BLaER1 (cell line): ENCODE measurements at regions not wholly inside any gene's neighbourhood (a gene's known extent, or its start where the extent isn't known, plus 50 kb on each side); places are given as distances from the start of the nearest gene placed in this dataset.
A peak's percentile ranks its signal among the peaks of the same experiment; 100 is the strongest.

ENCODE experiments used
- H3K27ac ChIP-seq: shearing (Covaris generic); formaldehyde crosslinking; 2 replicates; pipeline ENCODE4 v1.8.1; 2022
- H3K27me3 ChIP-seq: shearing (Covaris generic); formaldehyde crosslinking; 2 replicates; pipeline ENCODE4 v1.8.1; 2022
- H3K36me3 ChIP-seq: shearing (Covaris generic); formaldehyde crosslinking; 2 replicates; pipeline ENCODE4 v1.8.1; 2022
- H3K4me1 ChIP-seq: shearing (Covaris generic); formaldehyde crosslinking; 2 replicates; pipeline ENCODE4 v1.8.1; 2022
- H3K4me2 ChIP-seq: shearing (Covaris generic); formaldehyde crosslinking; 2 replicates; pipeline ENCODE4 v1.8.1; 2022
- H3K4me3 ChIP-seq: shearing (Covaris generic); formaldehyde crosslinking; 2 replicates; pipeline ENCODE4 v1.8.1; 2022
- H3K9ac ChIP-seq: shearing (Covaris generic); formaldehyde crosslinking; 2 replicates; pipeline ENCODE4 v1.8.1; 2022
- H3K9me3 ChIP-seq: shearing (Covaris generic); formaldehyde crosslinking; 2 replicates; pipeline ENCODE4 v1.8.1; 2022
- H4K20me1 ChIP-seq: shearing (Covaris generic); formaldehyde crosslinking; 2 replicates; pipeline ENCODE4 v1.8.1; 2022
- Cebpa-rat ChIP-seq: shearing (Covaris generic); IDR thresholded peaks from 2 replicates; pipeline ENCODE4 v1.8.1; 2022

DNA sequence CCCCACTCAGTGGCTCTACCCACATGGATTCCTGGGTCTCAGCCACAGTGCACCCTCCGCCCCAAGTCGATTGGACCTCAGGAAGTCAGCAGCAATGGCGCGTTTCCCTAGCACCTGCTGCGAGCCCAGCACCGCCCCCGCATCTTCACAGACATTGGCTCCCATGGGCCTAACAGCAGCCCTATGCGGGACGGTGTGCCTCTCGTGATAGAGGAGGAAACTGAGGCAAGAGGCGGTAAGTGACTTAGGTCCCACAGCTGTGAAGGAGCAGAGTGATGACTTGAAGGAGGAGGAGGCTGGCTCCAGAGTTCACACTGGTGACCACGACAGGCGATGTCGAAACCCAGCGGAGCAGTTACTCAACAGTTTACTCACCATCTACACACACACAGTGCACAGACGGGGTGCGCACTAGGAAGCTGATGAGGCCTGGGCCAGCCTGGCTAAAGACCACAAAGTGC lies 104.5 kb upstream of the SOX1 start:
- Histone ChIP-seq H3K4me1 (peaks cover 10% of the 10 kb centered on the region), H3K9ac (no peak overlapping the region), H4K20me1 (no peaks in the 10 kb centered on the region), H3K27me3 (no peaks in the 10 kb centered on the region), H3K36me3 (no peaks in the 10 kb centered on the region), H3K27ac (no peak overlapping the region), H3K4me3 (no peak overlapping the region), H3K9me3 (peaks cover 5% of the 10 kb centered on the region; the same call in 1 of the 2 replicates), H3K4me2 (peak overlapping the region; percentile 11; the same call in 1 of the 2 replicates)
- 0 out of 2 replicates have a peak, but pooled peaks have one; percentile 29 for TF ChIP-seq Cebpa-rat

DNA sequence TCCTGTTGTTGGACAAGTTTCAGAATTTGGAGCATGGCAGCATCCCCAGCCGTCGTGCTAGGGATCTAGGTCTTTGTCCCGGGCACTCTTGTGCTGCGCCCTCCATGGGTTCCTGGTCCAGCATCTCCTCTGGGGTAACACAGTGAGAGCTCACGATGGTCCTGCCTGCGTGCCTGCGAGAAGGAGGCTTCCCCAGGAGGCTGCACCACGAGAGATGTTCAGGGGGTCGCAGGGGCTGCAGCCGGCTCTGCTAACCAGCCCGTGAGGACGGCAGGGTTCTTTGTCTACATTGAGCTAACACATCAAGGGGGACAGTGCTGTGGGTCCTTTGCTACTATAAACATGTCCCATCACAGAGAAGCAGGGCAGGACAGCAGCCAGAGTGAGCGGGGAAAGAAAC lies 103.9 kb upstream of the SOX1 start:
- Histone ChIP-seq H3K9me3 (peaks cover 5% of the 10 kb centered on the region; the same call in 1 of the 2 replicates), H4K20me1 (no peaks in the 10 kb centered on the region), H3K27me3 (no peaks in the 10 kb centered on the region), H3K9ac (no peak overlapping the region), H3K36me3 (no peaks in the 10 kb centered on the region), H3K4me1 (peaks cover 10% of the 10 kb centered on the region), H3K4me2 (peak overlapping the region; percentile 11; the same call in 1 of the 2 replicates), H3K4me3 (no peak overlapping the region), H3K27ac (no peak overlapping the region)
- no peak for TF ChIP-seq Cebpa-rat

DNA sequence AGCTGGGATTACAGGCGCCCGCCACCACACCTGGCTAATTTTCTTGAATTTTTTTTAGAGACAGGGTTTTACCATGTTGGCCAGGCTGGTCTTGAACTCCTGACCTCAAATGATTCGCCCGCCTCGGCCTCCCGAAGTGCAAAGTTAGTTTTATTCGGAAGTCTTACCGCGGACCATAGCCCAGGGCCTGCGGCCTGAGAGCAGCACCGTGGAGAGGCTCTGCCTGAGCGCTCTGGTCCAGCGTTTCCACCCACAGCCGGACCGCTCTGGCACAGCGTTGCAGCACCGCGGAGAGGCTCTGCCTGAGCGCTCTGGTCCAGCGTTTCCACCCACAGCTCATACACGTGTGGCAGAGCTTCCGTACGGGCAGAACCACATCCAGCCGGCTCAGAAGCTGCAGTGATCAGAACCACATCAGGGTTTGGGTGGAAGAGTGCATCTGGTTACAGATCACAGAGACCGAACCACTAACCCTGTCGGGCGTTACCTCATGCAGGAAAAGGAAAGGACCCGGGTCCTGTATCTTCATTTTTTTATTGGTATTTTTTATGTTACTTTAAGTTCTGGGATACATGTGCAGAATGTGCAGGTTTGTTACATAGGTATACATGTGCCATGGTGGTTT lies 102.4 kb upstream of the SOX1 start:
- no peak overlapping the region for H3K4me2 ChIP-seq
- no peak overlapping the region for H3K9ac ChIP-seq
- peaks cover 10% of the 10 kb centered on the region for H3K4me1 ChIP-seq
- H3K36me3 ChIP-seq = no peaks in the 10 kb centered on the region
- no peak overlapping the region for H3K4me3 ChIP-seq
- no peak for TF ChIP-seq Cebpa-rat
- H3K27me3 ChIP-seq = no peaks in the 10 kb centered on the region
- H3K27ac ChIP-seq = no peak overlapping the region
- peaks cover 5% of the 10 kb centered on the region; the same call in 1 of the 2 replicates for H3K9me3 ChIP-seq
- no peaks in the 10 kb centered on the region for H4K20me1 ChIP-seq

DNA sequence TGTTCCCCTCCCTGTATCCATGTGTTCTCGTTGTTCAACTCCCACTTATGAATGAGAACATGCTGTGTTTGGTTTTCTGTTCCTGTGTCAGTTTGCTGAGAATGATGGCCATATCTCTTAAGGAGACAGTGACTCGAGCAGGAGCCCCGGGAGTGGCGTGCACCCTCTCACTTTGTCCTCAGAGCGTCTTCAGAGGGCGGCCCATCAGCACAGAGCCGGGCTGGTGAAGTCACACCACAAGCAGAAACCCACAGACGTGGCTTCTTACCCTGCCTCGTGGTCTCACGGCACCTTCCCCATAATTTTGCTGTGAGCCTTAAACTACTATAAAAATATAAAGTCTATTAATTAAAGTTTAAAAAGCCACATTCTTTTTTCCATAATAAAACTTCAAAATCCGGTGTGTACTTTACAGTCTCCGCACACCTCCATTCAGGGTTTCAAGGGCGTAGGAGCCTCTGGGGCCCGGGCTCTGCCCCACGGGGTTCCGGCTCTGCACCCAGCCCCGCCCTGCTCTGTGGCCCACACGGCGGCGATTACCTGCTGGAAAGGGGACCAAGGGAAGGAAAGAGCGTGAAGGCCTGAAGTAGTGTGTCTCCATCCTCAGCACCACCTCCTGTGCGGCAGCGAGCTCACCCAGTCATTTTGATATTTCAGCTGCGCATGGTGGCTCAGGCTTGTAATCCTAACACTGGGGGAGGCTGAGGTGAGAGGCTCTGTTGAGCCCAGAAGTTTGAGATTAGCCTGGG lies 101.3 kb upstream of the SOX1 start:
- Histone ChIP-seq H3K9me3 (peaks cover 5% of the 10 kb centered on the region; the same call in 1 of the 2 replicates), H3K27ac (no peak overlapping the region), H3K4me2 (no peak overlapping the region), H3K27me3 (no peaks in the 10 kb centered on the region), H3K4me1 (peaks cover 10% of the 10 kb centered on the region), H3K36me3 (no peaks in the 10 kb centered on the region), H3K4me3 (no peak overlapping the region), H4K20me1 (no peaks in the 10 kb centered on the region), H3K9ac (no peak overlapping the region)
- no peak for TF ChIP-seq Cebpa-rat

DNA sequence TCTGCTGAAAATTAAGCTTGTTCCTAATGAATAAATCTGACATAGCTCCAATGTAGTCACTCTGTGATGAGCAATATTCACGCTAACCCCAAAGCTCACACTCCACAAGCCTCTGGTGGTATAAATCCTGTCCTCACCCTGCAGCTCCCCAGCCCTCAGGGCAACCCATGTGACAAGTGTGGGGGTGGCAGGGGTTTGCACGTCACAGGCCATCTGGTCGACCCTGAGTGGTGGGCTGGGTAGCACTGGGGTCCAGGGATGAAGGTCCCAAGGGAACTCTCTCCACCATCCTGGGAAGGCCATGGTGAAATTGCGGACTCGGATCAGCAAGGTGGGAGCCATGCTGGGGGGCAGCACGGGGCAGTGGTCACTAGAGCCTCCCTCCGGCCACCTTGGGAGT lies 100.0 kb upstream of the SOX1 start:
- H3K4me1 ChIP-seq = peaks cover 15% of the 10 kb centered on the region
- no peaks in the 10 kb centered on the region for H3K36me3 ChIP-seq
- H3K27me3 ChIP-seq = no peaks in the 10 kb centered on the region
- no peak overlapping the region for H3K4me3 ChIP-seq
- peaks cover 5% of the 10 kb centered on the region; the same call in 1 of the 2 replicates for H3K9me3 ChIP-seq
- no peak overlapping the region for H3K4me2 ChIP-seq
- no peak overlapping the region for H3K9ac ChIP-seq
- H4K20me1 ChIP-seq = no peaks in the 10 kb centered on the region
- TF ChIP-seq Cebpa-rat = no peak
- H3K27ac ChIP-seq = no peak overlapping the region

DNA sequence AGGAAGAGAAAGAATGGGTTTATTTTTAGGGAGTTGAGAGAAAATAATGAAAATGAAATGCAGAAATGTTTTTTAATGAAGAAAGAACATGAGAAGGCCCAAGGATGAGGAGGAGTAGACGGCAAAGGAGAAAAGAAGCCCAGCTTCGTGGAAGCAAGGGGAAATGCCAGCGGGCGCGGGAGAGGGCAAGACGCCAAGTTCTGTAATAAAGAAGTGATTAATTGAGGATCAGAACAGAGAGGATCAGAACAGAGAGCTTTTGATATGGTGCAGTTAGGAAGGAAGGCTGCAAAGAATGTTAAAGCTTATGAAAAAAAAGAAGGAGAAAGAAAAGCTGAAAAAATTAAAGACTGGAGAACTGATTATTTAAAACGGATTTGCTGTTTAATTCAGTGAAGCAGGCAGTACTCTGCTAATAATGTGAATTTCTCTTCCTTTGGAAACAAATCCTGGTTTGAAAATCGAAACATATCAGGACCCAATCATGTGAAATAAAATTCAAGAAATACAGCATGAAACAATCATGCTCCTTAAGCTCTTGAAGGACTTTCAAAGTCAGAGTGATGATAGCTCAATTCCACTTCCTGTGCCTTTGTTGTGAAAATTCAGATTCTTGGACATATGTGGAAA lies 99.3 kb upstream of the SOX1 start:
- no peak overlapping the region for H3K4me3 ChIP-seq
- H3K27ac ChIP-seq = no peak overlapping the region
- H4K20me1 ChIP-seq = no peaks in the 10 kb centered on the region
- H3K9ac ChIP-seq = no peak overlapping the region
- H3K4me1 ChIP-seq = peaks cover 9% of the 10 kb centered on the region
- no peak for TF ChIP-seq Cebpa-rat
- peaks cover 5% of the 10 kb centered on the region; the same call in 1 of the 2 replicates for H3K9me3 ChIP-seq
- H3K27me3 ChIP-seq = no peaks in the 10 kb centered on the region
- H3K4me2 ChIP-seq = no peak overlapping the region
- H3K36me3 ChIP-seq = no peaks in the 10 kb centered on the region

DNA sequence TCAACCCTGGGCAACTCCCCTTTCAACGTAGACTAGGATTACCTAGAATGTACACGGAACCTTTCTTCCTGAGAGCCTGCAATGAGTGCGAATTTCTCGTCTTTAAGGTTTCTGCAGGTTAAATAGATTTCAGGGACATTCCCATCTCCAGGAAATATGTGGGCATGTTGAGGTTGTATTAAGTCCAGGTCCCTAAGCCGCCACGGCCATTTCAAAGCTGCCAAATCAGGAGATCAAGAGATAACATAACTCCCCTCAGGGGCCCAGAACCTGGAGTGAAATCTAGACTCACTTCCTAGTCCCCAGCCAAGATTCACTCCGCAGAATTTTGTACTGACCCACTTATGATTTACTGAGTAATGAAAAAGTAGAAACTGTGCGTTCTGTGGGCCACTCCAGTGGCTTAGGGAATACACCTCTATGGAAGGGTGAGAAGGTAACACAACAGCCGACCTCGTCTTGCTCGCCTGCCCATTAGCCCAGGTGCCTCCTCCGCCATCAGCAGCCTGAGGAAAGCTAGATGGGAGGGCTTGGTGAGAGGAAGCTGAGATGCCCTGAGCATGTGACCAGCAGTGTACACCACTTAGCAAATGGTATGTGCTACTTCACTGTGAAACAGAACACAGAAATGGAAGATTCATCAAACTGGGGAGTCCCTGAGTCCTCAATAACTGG lies 98.5 kb upstream of the SOX1 start:
- no peak overlapping the region for H3K27ac ChIP-seq
- H4K20me1 ChIP-seq = no peaks in the 10 kb centered on the region
- H3K9me3 ChIP-seq = peaks cover 5% of the 10 kb centered on the region; the same call in 1 of the 2 replicates
- H3K9ac ChIP-seq = no peak overlapping the region
- H3K27me3 ChIP-seq = no peaks in the 10 kb centered on the region
- no peak overlapping the region for H3K4me3 ChIP-seq
- 0 out of 2 replicates have a peak, but pooled peaks cover 5% of the 10 kb centered on the region for H3K4me1 ChIP-seq
- H3K36me3 ChIP-seq = no peaks in the 10 kb centered on the region
- no peak for TF ChIP-seq Cebpa-rat
- H3K4me2 ChIP-seq = no peak overlapping the region

DNA sequence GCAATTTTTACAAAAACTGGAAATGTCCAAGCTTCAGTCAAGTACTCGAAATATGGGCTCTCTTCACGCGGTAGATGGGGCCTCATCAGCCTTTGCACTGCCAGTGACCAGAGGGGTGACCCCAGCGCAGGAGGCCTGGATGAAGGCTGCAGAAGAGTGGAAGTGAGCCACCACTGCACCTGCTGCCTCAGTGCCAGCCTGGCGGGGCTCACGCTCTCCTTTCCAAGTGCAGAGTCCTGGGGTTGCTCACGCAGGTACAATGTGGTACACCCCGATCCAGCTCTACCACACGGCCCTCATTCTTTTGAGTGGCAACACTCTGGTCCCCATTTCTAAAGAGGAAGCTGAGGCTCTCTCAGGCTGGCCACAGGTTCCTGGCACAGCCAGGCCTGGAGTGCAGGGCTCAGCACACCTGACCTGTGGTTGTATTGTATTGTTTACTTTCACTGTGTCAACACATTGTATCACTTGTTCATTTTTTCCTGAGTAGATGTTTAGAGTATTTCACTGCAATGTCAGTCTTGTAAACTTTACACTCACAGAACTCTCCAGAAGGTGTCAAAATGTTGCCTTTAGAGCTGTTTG lies 97.3 kb upstream of the SOX1 start:
- Histone ChIP-seq H3K9me3 (no peaks in the 10 kb centered on the region), H3K36me3 (no peaks in the 10 kb centered on the region), H3K4me1 (0 out of 2 replicates have a peak, but pooled peaks cover 5% of the 10 kb centered on the region), H3K4me3 (no peak overlapping the region), H4K20me1 (no peaks in the 10 kb centered on the region), H3K27ac (no peak overlapping the region), H3K9ac (no peak overlapping the region), H3K4me2 (no peak overlapping the region), H3K27me3 (no peaks in the 10 kb centered on the region)
- no peak for TF ChIP-seq Cebpa-rat

DNA sequence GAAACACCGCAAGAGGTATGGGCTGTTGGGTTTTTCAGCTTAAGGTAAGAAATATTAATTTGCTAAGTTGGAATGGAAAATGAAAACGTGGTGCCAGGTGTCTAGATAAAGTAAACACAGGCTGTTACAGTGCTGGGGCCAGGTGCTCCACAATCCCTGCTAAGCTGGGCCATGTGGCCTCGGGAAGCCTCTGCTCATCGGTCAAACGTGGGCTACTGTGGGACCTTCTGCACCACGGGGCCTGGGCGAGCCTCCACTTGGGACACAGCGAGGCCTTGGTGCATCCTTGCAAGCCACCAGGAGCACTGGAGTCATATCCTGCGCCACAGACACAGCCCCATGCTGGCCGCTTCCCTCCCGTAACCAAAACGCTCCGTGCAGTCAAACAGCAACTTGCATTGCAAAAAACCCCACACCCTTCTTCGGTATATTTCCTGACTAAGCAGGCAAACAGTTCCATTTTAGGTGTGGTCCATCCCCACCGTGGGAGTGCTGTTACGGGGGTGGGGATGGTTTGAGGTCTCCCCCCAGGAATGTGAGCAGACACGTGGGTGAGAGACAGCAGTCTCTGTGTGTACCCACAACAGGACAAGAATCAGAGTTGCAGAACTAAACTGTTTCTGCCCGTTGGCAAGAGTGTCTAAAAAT lies 96.3 kb upstream of the SOX1 start:
- Histone ChIP-seq H3K4me3 (no peak overlapping the region), H3K9me3 (no peaks in the 10 kb centered on the region), H3K9ac (no peak overlapping the region), H3K4me2 (no peak overlapping the region), H3K27me3 (no peaks in the 10 kb centered on the region), H4K20me1 (no peaks in the 10 kb centered on the region), H3K4me1 (0 out of 2 replicates have a peak, but pooled peaks cover 5% of the 10 kb centered on the region), H3K36me3 (no peaks in the 10 kb centered on the region), H3K27ac (no peak overlapping the region)
- no peak for TF ChIP-seq Cebpa-rat
